Ovary (tissue), 7 donors: ENCODE measurements at regions not wholly inside any gene's neighbourhood (a gene's known extent, or its start where the extent isn't known, plus 50 kb on each side); places are given as distances from the start of the nearest gene placed in this dataset.

Experiments used
- DNase-seq, 5 donors: peaks; one replicate each; pipeline ENCODE4 v3.0.0-alpha.2; 2019 to 2020
- H3K27ac ChIP-seq, 2 donors: fragments of 200-600 bp; one replicate each; pipeline versions ENCODE4 v1.5.1 to v1.8.0; 2019 to 2022
- H3K27me3 ChIP-seq: fragments of 200-600 bp; one replicate; pipeline ENCODE4 v1.8.0; 2022
- H3K36me3 ChIP-seq: fragments of 200-600 bp; sonication (generic); one replicate; pipeline ENCODE4 v1.5.1; 2019
- H3K4me1 ChIP-seq: one replicate; pipeline ENCODE4 v1.8.1; 2013; ENCODE audit warnings: mild to moderate bottlenecking, moderate library complexity; ENCODE audit not compliant: insufficient read depth
- H3K4me3 ChIP-seq: fragments of 200-600 bp; sonication (generic); one replicate; pipeline ENCODE4 v1.5.1; 2017
- H3K9me3 ChIP-seq, 2 donors: fragments of 200-600 bp in 1 of 2; sonication (generic) in 1 of 2; one replicate each; pipeline versions ENCODE4 v1.5.1 to v1.8.1; 2013 to 2019; ENCODE audit warnings: mild to moderate bottlenecking in 1 of 2, moderate library complexity in 1 of 2
- EP300 ChIP-seq: sonication (generic); formaldehyde crosslinking; IDR thresholded peaks from one replicate; pipeline ENCODE4 v1.6.1; 2017; ENCODE audit warnings: antibody characterized with exemption
- POLR2A ChIP-seq: fragments of 450-650 bp; IDR thresholded peaks from one replicate; pipeline ENCODE4 v1.6.1; 2017; ENCODE audit warnings: antibody characterized with exemption, mild to moderate bottlenecking, moderate library complexity
- WGBS, 3 donors: extraction: QIAGEN DNeasy Blood & Tissue Kit in 1 of 3; methylation state at CpG; one replicate each; pipeline versions ENCODE4 v1.1.5 to v1.1.7; 2013 to 2017; 5-methylcytosine and 5-hydroxymethylcytosine counted together
- intact Hi-C, 4 donors: fragments of 100-400 bp; cut with DNase I; formaldehyde crosslinking; loops; one replicate each; pipeline versions ENCODE4 v1.11.0 to v1.15.1; 2022 to 2023
- TF ChIP-seq, protein P1 (sequence below), 3 donors: fragments of 450-650 bp in 2 of 3; fragments of 200-600 bp in 1 of 3; IDR thresholded peaks; one replicate each; pipeline versions ENCODE4 v1.5.1 to v1.8.0; 2016 to 2022; ENCODE audit warnings: antibody characterized with exemption in 3 of 3, mild to moderate bottlenecking in 1 of 3
- donor health status: DM: no; HTN: no; CAD: no; lungs with moderate emphysema.
- donor health status: DM: no; HTN: no; CAD: no.
- donor health status: Bipolar disorder and iron deficiency.
- donor health status: DM: no; HTN: no; CAD: no.
- donor health status: DM: yes; HTN: yes; CAD: no.

DNA sequence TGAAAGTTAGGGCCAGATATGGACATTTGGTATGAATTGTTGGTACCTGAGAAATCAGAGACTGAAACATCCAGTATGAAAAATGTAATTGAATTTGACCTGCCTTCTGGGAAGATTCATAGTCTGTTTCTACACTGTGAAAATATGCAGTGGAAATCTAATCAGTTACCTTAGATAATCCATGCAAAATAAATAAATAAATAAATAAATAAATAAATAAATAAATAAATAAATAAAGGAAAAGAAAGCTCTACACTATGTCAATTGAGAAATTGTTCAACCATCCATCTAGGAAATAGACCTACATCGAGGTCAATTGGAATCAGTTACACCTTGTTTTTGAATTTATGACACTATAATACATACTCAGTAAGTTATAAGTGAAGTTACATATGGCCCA, 252.3 kb downstream of the VGLL3 start:
- Histone ChIP-seq H3K27me3 (no peaks in the 10 kb centered on the region), H3K4me3 (no peak overlapping the region), H3K9me3 (no peaks in the 10 kb centered on the region), H3K36me3 (no peaks in the 10 kb centered on the region), H3K27ac (no peak overlapping the region), H3K4me1 (no peaks in the 10 kb centered on the region)
- no peak for DNase-seq
- intact Hi-C loops: no loop called here
- TF ChIP-seq, protein P1, sequence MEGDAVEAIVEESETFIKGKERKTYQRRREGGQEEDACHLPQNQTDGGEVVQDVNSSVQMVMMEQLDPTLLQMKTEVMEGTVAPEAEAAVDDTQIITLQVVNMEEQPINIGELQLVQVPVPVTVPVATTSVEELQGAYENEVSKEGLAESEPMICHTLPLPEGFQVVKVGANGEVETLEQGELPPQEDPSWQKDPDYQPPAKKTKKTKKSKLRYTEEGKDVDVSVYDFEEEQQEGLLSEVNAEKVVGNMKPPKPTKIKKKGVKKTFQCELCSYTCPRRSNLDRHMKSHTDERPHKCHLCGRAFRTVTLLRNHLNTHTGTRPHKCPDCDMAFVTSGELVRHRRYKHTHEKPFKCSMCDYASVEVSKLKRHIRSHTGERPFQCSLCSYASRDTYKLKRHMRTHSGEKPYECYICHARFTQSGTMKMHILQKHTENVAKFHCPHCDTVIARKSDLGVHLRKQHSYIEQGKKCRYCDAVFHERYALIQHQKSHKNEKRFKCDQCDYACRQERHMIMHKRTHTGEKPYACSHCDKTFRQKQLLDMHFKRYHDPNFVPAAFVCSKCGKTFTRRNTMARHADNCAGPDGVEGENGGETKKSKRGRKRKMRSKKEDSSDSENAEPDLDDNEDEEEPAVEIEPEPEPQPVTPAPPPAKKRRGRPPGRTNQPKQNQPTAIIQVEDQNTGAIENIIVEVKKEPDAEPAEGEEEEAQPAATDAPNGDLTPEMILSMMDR (IDR thresholded peaks at IDR 0.05): no peak
- TF ChIP-seq POLR2A: no peak
- WGBS, 3 donors: 87 to 98% (median 95%) methylated on average over 1 of the region's 1 CpG

DNA sequence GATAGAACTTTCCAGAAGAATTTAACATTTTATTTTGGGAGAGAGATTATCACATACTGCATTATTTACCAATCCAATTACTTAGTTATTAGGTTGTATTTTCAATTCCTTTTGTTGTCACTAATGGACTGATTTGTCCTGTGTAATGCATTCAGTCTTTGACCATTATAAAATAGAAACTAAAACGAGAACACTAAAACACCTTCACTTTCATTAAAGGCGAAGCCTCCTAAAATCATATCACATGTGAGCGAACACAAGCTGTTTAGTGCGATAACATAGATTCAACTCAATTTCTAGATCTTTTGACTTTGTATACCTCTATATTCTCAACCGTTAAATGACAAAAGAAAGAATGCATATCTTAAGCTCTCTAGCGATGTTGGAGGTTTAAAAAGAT, 253.4 kb downstream of the VGLL3 start:
- H3K27me3 ChIP-seq: no peaks in the 10 kb centered on the region
- no peaks in the 10 kb centered on the region for H3K4me1 ChIP-seq
- H3K36me3 ChIP-seq: no peaks in the 10 kb centered on the region
- no peak for DNase-seq
- no peak overlapping the region for H3K4me3 ChIP-seq
- H3K27ac ChIP-seq: no peak overlapping the region
- intact Hi-C loops: no loop called here
- TF ChIP-seq EP300: no peak
- TF ChIP-seq, protein P1 (IDR thresholded peaks at IDR 0.05): no peak
- no peak for TF ChIP-seq POLR2A
- 82 to 90% (median 83%) methylated on average over 6 of the region's 6 CpGs for WGBS, 3 donors
- H3K9me3 ChIP-seq: no peaks in the 10 kb centered on the region

DNA sequence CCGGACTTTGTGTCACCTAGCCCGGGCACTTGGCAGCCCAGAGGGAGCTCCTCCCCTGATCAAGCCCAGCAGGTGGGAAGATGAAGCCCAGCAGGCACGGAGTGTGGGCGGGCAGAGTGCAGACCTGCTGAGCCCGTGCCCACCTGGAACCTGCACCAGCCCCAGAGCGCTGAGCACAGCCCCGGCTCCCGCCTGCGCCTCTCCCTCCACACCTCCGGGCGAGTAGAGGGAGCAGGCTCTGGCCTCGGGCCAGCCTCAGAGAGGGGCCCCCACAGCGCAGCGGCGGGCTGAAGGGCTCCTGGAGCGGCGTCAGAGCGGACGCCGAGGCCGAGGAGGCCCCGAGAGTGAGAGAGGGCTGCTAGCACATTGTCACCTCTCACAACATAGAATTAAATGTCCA, 257.7 kb downstream of the VGLL3 start:
- no peaks in the 10 kb centered on the region for H3K27me3 ChIP-seq
- intact Hi-C loops: no loop called here
- H3K9me3 ChIP-seq: no peaks in the 10 kb centered on the region
- H3K4me3 ChIP-seq: no peak overlapping the region
- WGBS, 3 donors: 84 to 92% (median 87%) methylated on average over 21 to 22 of the region's 22 CpGs
- no peaks in the 10 kb centered on the region for H3K4me1 ChIP-seq
- no peak for TF ChIP-seq EP300
- no peak for TF ChIP-seq POLR2A
- TF ChIP-seq, protein P1 (IDR thresholded peaks at IDR 0.05): no peak
- no peaks in the 10 kb centered on the region for H3K36me3 ChIP-seq
- no peak for DNase-seq
- H3K27ac ChIP-seq: no peak overlapping the region

DNA sequence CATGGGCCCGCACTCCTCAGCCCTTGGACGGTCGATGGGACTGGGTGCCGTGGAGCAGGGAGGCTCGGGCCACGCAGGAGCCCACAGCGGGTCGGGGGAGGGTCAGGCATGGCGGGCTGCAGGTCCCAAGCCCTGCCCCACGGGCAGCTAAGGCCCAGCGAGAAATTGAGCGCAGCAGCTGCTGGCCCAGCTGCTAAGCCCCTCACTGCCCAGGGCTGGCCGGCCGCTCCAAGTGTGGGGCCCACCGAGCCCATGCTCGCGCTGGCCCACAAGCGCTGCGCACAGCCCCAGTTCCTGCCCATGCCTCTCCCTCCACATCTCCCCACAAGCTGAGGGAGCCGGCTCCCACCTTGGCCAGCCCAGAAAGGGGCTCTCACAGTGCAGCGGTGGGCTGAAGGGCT, 259.4 kb downstream of the VGLL3 start:
- no peak for DNase-seq

More for the DNA sequence above, 259.4 kb downstream of the VGLL3 start:
- TF ChIP-seq EP300: no peak
- TF ChIP-seq POLR2A: no peak
- TF ChIP-seq, protein P1 (IDR thresholded peaks at IDR 0.05): no peak
- Histone ChIP-seq H3K27me3 (no peaks in the 10 kb centered on the region), H3K4me1 (no peaks in the 10 kb centered on the region), H3K27ac (no peak overlapping the region), H3K9me3 (no peaks in the 10 kb centered on the region), H3K36me3 (no peaks in the 10 kb centered on the region), H3K4me3 (no peak overlapping the region)
- intact Hi-C loops: no loop called here
- 87 to 94% (median 90%) methylated on average over 21 of the region's 21 CpGs for WGBS, 3 donors
